ENCODE measurements at regions not wholly inside any gene's neighbourhood (a gene's known extent, or its start where the extent isn't known, plus 50 kb on each side); places are given as distances from the start of the nearest gene placed in this dataset.
"Not testable (repeated sequence)": the region's sequence is repeated elsewhere in the genome, so short reads cannot be mapped to it uniquely, and the experiment has no call there.

DNA sequence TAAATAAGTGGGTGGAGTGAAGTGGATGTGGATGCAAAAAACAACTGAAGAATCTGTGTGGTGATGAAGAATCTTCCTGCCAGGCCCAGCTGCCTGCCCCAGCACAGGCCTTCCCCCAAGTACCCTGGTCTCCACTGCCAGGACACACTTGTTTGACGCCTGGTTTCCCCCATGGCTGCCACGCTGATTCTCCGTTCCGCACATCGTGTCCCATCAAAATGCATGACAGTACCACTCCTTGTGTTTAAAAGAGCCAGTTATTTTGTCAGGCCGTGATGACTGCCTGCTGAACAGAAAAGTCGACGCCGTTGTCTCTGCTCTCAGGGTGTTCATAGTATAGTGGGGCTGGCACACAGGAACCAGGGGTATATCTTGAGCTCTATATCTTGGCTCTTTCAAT, 50.3 kb upstream of the KYNU start:
- DNase-seq: no peak

DNA sequence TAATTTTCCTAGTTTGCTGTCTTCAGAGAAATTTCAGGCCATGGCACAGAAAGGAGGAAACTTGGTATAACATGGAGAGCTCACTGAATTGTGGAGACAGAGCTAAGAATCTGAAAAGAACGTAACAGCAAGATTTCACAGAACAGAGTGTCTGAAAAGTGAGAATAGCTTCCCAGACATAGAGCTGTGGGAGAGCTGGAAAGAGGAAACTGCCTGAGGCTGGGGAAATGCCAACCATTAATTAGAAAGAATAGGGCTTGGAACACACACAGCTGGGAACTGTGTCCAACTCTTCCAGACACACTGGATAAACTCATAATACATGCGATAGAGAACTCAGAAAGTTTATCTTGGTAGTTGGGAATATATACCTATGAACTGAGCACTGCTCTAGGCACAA, 51.6 kb upstream of the KYNU start:
- no peak for DNase-seq

GRCh38 chr2:142824756-142825155, 52.7 kb upstream of the KYNU start:
- DNase-seq: no peak

- DNase-seq: no peak
Observed at GRCh38 chr2:142822190-142822589, 55.3 kb upstream of the KYNU start.

DNA sequence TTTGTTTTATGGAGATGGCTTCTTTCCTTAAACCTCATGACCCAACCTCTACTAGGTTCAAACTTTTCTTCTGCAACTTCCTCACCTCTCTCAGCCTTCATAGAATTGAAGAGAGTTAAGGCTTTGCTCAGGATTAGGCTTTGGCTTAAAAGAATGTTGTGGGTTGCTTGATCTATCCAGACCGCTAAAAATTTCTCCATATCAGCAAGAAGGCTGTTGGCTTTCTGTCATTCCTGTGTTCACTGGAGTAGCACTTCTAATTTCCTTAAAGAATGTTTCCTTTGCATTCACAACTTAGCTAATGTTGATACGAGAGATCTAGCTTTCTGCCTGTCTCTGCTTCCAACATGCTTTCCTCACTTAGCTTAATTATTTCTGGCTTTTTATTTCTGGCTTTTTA, 58.1 kb upstream of the KYNU start:
- DNase-seq: no peak

DNA sequence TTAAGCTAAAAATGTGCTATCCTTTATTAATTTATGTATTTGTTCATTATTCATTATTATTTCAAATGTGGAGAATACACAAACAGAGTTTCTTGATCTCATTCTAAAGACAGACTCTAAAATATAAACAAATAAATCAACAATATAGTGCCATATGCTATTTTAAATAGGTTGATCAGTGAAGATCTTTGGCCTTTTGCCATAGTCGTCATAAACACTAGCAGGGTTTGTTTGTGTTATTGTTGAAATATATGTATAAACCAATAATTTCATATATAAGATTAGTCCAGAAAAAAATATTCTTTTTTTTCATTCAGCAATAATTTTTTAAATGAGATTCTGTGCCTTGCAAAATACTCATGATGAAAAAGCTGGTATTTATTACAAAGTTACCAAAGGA, 62.1 kb upstream of the KYNU start:
- no peak for DNase-seq

DNA sequence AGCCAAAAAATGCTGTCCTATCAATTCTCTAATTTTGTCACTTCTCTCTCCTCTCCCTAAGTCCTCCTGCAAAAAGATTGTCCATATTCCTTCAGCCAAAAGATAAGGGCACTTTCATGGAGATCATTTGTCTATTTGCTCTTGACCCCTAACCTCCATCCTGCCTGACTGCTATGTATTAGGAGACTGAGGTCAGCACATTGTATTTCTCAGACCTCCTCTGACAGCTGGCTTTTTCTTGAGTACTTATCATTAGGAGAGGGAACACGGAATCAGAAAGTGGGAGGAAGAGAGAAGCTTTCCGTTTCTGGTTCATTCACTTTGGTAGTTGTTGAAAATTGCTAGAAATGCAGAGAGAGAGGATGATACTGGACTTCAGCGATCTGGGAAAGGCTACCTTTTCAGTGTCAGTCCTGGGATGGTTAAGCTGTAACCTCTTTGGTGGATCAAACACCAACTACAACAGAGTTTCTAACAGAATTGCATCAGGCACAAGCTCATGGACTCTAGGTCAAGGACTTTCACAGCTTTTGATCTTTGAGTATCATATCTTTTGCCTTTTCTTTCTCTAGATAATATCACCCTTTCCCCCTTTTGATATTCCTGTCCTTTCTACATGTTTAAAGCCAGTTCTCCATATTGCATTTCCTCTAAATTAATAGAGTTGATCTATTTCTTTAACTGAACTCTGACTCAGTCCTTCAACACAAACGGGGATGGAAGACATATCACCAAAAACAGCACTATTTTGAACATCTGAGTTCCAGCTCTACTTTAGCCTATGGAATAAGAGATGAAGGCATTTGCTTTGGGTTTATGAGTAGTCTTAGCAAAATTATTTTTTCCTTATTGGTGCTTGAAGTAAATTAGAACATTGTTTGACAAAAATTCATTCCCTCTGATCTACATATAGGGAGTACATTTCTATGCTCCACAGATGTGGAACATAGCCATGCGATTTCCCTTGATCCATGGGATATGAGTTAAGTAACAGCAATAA, 63.3 kb upstream of the KYNU start:
- DNase-seq: no peak

DNA sequence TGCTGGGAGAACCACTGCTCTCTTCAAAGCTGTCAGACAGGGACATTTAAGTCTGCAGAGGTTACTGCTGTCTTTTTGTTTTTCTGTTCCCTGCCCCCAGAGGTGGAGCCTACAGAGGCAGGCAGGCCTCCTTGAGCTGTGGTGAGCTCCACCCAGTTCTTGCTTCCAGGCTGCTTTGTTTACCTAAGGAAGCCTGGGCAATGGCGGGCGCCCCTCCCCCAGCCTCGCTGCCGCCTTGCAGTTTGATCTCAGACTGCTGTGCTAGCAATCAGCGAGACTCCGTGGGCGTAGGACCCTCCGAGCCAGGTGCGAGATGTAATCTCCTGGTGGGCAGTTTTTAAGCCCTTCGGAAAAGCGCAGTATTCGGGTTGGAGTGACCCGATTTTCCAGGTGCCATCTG, 65.8 kb upstream of the KYNU start:
- not testable (repeated sequence) for DNase-seq

GRCh38 chr2:142805244-142805643, 72.2 kb upstream of the KYNU start:
- DNase-seq: no peak

- DNase-seq: no peak
Observed at GRCh38 chr2:142803158-142803557, 74.3 kb upstream of the KYNU start.

- no peak for DNase-seq
Observed at GRCh38 chr2:142796588-142796987, 80.9 kb upstream of the KYNU start.

GRCh38 chr2:142796161-142796560, 81.3 kb upstream of the KYNU start:
- DNase-seq: no peak

DNA sequence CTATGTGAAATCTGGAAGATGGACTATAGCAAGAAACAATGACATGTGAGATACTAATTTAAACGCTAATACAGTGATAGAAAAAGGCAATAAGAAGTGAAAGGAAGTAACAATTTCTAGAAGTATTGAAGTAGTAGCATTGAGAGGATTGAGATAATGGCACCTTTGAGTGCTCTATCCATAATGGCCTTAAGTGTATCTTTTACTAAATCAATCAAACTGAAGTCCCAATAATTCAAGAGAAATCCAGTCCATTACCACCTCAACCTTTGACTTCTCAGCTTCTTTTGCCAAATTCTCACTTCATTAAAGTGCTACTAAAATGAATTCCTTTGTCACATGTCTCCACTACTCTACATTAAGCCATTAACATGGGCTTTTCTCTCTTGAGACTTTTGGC, 82.6 kb upstream of the KYNU start:
- no peak for DNase-seq

DNA sequence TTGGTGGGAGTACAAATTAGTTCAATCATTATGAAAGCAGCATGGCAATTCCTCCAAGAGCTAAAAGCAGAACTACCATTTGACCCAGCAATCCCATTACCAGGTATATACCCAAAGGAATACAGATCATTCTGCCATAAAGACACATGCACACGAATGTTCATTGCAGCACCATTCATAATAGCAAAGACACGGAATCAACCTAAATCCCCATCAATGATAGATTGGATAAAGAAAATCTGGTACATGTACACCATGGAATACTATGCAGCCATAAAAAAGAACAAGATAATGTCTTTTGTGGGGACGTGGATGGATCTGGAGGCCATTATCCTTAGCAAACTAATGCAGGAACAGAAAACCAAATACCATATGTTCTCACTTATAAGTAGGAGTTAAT, 85.1 kb upstream of the KYNU start:
- DNase-seq: not testable (repeated sequence)

DNA sequence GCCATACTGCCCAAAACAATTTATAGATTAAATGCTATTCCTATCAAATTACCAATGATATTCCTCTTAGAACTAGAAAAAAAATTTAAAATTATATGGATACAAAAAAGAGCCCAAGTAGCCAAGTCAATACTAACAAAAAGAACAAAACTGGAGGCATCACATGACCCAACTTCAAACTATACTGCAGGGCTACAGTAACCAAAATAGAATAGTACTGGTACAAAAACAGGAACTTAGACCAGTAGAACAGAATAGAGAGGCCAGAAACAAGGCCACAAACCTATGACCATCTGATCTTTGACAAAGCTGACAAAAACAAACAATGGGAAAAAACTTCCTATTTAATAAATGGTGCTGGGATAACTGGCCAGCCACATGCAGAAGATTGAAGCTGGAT, 86.1 kb upstream of the KYNU start:
- no peak for DNase-seq

DNA sequence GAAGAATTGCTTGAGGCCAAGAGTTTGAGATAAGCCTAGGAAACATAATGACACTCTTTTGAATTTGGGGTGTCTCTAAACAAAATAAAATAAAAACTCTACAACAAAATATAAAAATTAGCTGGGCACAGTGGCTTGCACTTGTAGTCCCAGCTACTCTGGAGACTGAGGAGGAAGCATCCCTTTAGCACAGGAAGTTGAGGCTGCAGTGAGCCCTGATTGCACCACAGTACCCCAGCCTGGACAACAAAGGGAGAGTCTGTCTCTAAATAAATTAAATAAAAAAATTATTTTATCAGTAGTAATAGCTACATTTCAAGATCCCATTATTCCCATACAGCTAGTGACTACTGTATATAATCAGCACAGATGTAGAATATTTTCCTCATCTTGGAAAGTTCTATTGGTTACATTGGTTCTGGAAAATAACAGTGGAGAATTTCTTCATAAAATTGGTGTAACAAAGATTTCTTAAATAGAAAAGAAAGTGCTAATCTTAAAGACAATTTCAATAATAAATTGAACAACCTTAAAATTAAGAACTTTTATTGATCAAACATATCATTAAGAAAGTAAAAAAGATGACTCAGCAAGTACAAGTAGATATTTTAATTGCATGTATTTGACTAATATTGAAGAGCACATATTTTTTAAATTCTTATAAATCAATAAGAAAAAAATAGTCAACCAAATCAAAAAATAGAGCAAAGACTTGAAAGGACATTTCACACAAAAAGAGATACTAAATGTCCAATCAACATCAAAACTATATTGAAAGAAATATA, 90.4 kb upstream of the KYNU start:
- no peak for DNase-seq

DNA sequence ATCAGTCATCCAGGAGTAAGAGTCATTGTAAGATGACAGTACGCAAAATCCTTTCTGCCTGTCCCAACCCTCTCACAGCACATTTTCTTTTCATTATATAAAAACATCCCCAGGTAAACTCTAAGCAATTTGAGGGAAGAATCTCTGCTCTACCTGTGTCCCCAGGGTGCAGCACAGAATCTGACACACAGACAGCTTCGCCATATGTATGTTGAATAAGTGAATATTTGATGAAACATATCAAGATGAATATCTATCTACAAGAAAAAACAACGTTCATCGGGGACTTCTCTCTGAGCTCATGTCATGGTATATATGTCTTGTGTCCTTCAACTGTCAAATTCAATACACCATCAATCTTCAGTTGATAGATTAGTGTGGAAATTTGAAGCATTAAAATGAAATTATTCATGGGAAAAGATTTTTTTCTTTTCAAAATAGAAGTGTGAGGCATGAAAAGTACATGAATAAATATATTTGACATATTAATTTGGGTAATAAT, 94.5 kb upstream of the KYNU start:
- DNase-seq: no peak

DNA sequence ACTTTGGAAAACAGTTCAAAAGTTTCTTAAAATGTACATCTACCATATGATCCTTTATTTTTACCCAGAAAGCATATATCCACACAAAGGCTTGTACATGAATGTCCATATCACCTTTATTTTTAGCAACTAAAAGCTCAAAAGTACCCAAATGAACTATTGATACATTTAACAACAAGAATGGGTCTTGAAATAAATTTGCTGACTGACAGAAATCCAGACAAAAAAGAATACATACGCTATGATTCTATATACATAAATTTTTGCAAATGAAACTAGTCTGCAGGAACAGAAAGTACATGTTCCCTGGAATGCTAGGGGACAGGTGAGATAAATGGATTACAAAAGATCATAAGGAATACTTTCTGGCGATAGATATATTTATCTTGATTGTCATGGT, 96.3 kb upstream of the KYNU start:
- DNase-seq: no peak

- DNase-seq: no peak
Observed at GRCh38 chr2:142778289-142778688, 99.2 kb upstream of the KYNU start.

DNA sequence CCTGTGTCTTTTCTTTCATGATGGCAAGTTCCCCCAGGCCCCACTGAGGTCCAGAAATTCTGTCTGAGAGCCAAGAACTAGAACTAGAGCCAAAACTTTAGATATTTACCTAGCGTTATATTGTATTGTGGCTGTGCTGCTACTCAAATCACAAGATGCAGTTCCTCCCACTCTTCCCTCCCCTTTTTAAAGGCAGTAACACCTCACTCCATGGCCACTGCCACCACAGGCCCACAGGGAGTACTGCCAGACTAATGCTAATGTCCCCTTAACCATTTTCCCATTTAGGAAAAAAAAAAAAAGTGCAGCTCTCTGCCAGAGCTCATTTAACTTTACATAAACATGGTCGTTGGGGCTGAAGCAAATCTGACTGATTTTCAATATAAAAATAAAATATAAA, 99.7 kb upstream of the KYNU start:
- no peak for DNase-seq

DNA sequence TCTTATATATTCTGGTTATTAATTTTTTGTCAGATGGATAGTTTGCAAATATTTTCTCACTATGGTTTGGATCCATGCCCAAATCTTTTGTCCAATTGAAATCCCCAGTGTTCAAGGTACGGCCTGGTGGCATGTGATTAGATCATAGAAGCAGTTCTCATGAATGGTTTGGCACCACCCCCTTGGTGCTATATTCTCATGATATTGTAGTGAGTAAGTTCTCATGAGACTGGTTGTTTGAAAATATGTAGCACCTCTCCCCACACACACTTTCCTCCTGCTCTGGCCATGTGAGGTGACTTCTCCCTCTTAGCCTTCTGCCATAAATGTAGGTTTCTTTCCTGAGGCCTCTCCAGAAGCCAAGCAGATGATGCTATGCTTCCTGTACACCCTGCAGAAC, 107.7 kb upstream of the KYNU start:
- no peak for DNase-seq

- no peak for DNase-seq
Observed at GRCh38 chr2:142767847-142768246, 109.6 kb upstream of the KYNU start.

- no peak for DNase-seq
Observed at GRCh38 chr2:142758973-142759372, 118.5 kb upstream of the KYNU start.

- no peak for DNase-seq
Observed at GRCh38 chr2:142757111-142757510, 120.4 kb upstream of the KYNU start.
